ENCODE measurements at regions not wholly inside any gene's neighbourhood (a gene's known extent, or its start where the extent isn't known, plus 50 kb on each side); places are given as distances from the start of the nearest gene placed in this dataset.

DNA sequence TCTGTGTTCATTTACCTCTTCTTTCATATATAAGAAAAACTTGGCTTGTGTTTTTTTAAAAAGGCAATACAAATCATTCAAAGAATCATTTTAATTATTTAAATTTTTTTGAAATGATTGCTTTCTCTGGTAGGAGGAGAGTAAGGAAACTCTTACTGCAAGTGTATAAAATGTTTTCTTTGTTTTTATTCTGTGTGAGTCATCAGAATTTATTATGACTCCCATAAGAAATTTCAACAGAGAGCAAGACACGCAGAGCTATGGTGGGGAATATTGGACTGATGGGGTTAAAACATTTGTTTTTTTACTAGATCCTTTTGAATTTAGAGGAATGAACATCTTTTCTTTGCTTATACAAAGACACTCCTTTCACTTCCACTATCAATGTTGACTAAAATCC, 119.1 kb upstream of the ATXN7L3B start:
- no peak for DNase-seq (ENCODE audit: low read depth in 4 of 4, low spot score in 3 of 4)

GRCh38 chr12:74424778-74425177, 112.9 kb upstream of the ATXN7L3B start:
- DNase-seq (ENCODE audit: low read depth in 4 of 4, low spot score in 3 of 4): no peak

DNA sequence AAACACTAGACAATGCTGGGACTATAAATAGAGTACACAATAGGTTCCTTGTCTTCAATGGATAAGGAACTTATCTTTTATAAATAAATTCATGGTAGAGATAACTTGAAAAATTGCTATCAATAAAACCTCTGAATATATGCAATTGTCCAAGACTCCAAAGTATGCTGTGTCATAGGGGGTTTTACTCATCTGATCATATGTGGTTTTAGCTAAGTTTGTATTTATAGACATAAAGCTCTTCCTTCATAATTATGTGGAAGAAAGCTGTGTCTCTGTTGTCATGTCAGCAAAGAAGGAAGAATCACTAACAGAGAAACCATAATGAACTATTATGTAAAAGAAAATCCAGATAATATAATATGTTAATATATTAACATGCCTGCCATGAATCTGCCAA, 111.5 kb upstream of the ATXN7L3B start:
- no peak for DNase-seq (ENCODE audit: low read depth in 4 of 4, low spot score in 3 of 4)

DNA sequence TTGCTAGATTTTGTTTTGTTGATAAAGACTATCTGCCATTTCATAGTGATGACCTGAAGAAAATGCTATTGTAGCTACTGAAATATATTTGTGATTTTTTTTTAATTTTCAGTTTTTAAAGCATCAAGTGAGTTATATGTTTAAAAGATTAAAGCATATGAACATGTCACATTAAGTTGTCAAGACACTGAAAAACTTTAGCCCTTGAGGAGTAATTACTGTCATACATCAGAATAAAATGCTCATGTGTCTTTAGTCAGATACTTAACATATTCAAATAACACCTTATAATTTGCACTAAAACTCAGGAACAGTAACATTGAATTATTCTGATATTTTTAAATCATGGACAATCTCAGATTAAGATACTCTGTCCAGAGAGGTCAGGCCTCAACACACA, 108.1 kb upstream of the ATXN7L3B start:
- no peak for DNase-seq (ENCODE audit: low read depth in 4 of 4, low spot score in 3 of 4)

- no peak for DNase-seq (ENCODE audit: low read depth in 4 of 4, low spot score in 3 of 4)
Measured at GRCh38 chr12:74431801-74432200, 105.8 kb upstream of the ATXN7L3B start.

GRCh38 chr12:74440469-74440868, 97.2 kb upstream of the ATXN7L3B start:
- DNase-seq (ENCODE audit: low read depth in 4 of 4, low spot score in 3 of 4): no peak

DNA sequence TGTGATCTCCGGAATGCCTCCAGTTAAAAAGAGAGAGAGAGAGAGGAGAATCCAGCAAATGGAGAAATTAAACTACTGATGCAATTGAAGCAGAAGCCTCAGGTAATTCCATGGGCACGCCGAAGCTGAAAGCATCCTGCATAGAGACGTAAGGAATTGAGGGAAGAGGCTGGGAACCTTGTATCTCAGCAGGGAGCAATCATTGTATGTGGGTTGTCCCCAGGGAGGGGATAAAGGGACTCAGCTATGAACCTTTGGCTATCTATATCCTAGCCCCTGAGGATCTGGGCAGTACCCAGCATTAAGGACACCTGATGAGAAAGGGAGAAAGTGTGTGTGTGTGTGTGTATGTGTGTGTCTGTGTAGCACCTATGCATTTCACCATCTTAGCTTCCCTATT, 95.8 kb upstream of the ATXN7L3B start:
- no peak for DNase-seq (ENCODE audit: low read depth in 4 of 4, low spot score in 3 of 4)

DNA sequence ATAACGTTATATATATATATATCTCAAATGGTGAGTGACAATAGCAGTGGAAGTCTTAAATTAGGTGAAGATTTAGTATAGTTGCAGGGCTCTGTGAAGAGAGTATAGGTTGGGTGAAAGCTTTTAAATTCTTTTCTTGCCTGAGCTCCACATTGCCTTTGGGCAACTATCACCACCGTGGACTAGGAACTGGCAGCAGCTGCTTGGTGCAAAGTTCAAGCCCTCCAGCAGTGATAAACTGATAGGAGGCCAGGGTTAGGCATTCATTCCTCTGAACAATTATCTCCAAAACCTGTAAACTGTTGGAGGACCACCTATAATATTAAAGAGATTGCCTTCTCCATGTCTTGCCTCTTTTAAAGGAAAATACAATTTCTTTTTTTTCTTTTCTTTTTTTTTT, 91.2 kb upstream of the ATXN7L3B start:
- DNase-seq (ENCODE audit: low read depth in 4 of 4, low spot score in 3 of 4): no peak

DNA sequence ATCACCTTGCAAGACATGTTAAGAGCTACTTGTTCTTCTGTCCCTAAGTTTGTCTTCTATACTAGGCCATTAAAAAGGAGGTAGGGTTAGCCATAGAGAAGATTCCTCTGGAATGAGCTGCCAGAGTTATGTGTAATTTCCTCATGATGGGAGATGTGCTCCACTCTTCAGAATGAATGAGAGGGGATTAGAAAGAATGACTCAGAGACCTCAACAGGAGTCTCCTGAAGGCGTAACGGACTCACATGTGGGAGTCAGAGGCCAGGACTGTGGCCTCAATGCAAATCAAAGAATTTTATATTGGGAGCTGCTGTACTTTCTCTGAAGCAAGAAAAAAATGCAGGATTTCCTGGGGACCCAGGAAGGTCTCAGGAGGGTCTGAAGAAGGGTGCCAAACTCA, 87.8 kb upstream of the ATXN7L3B start:
- DNase-seq (ENCODE audit: low read depth in 4 of 4, low spot score in 3 of 4): no peak

DNA sequence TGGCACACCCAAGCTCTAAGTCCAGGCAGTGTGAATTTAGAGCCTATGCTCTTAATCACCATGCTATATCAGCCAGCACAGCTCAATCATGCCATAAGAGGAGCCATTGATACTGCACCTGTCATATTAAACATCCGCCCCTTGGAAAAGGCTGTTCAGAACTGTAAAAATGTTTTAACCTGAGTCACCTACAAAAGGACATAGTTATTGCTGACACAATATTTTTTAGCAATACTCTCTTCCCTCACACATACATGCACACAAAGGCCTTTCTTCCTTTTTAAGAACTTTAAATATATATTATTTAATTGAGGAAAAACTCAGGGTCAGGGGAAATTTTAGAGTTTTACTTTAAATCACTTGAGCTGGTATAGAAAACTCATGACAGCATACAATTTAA, 83.5 kb upstream of the ATXN7L3B start:
- no peak for DNase-seq (ENCODE audit: low read depth in 4 of 4, low spot score in 3 of 4)

GRCh38 chr12:74455429-74455828, 82.2 kb upstream of the ATXN7L3B start:
- no peak for DNase-seq (ENCODE audit: low read depth in 4 of 4, low spot score in 3 of 4)

DNA sequence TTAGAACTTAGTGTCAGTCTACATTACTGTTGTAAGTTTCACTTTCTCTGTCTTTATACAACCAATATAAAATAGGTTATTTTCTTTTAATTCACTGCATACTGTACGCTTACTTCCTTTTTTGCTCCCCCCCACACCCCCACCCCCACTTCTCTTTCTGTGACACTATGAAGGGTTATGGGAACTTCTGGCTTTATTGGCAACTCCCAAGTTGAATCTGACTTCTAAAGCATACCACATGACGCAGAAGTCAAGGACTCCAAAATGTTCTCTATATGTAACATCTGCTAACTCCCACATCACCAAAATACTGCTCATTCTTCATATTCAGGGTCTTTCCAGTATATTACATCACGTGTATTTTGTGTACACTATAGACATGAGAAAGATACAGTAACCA, 81.2 kb upstream of the ATXN7L3B start:
- DNase-seq (ENCODE audit: low read depth in 4 of 4, low spot score in 3 of 4): no peak

DNA sequence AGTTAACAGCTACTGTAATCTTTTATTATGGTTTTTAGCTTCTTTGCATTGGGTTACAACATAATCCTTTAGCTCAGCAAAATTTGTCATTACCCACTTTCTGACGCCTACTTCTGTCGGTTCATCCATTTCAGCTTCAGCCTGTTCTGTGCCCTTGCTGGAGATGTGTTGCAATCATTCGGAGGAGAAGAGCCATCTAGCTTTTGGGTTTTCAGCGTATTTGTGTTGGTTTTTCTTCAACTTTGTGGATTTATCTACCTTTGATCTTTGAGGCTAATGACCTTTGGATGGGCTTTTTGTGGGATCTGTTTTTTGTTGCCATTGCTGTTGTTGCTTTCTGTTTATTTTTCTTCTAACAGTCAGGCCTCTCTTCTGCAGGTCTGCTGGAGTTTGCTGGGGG, 69.2 kb upstream of the ATXN7L3B start:
- DNase-seq (ENCODE audit: low read depth in 4 of 4, low spot score in 3 of 4): no peak

GRCh38 chr12:74476234-74476633, 61.4 kb upstream of the ATXN7L3B start:
- DNase-seq (ENCODE audit: low read depth in 4 of 4, low spot score in 3 of 4): no peak

GRCh38 chr12:74481078-74481477, 56.6 kb upstream of the ATXN7L3B start:
- DNase-seq (ENCODE audit: low read depth in 4 of 4, low spot score in 3 of 4): no peak

DNA sequence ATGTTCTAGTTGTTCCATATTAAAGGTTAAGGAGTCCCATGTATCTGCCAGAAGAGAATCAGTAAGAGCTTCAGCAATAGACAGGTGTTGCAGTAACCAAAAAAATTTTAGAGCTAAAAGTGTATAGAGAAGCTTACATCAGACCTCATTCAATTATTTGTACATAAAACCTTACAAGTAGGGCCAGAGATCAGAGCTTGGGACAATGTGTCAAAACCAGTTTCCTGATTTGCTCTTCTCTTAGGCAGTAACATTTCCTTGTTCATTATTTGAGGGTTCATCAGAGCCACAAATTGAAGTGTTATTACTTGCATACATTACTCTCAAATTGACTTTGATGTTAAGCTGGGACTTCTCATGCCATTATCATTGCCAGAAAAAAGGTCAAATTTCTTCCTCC, 55.5 kb upstream of the ATXN7L3B start:
- no peak for DNase-seq (ENCODE audit: low read depth in 4 of 4, low spot score in 3 of 4)

GRCh38 chr12:74483057-74483456, 54.6 kb upstream of the ATXN7L3B start:
- DNase-seq (ENCODE audit: low read depth in 4 of 4, low spot score in 3 of 4): no peak

Measured in left renal pelvis (tissue), 4 donors.